Mucosa of rectum (tissue), 2 donors: ENCODE measurements at regions not wholly inside any gene's neighbourhood (a gene's known extent, or its start where the extent isn't known, plus 50 kb on each side); places are given as distances from the start of the nearest gene placed in this dataset.

Source experiments
- H3K27ac ChIP-seq, 2 donors: one replicate each; pipeline ENCODE4 v1.7.0; 2013; ENCODE audit warnings: inconsistent platforms in 2 of 2, low read depth in 2 of 2, low read length in 2 of 2
- H3K27me3 ChIP-seq, 2 donors: one replicate each; pipeline ENCODE4 v1.7.0; 2013; ENCODE audit warnings: low read length in 2 of 2; ENCODE audit not compliant: control insufficient read depth in 2 of 2, insufficient read depth in 2 of 2
- H3K36me3 ChIP-seq, 2 donors: one replicate each; pipeline ENCODE4 v1.7.0; 2013; ENCODE audit warnings: low read length in 2 of 2; ENCODE audit not compliant: control insufficient read depth in 2 of 2, insufficient read depth in 2 of 2
- H3K4me1 ChIP-seq, 2 donors: one replicate each; pipeline ENCODE4 v1.7.0; 2013; ENCODE audit warnings: low read length in 2 of 2, mild to moderate bottlenecking in 1 of 2; ENCODE audit not compliant: control insufficient read depth in 2 of 2, insufficient read depth in 2 of 2
- H3K4me3 ChIP-seq, 2 donors: one replicate each; pipeline ENCODE4 v1.7.0; 2013; ENCODE audit warnings: low read length in 2 of 2
- H3K9ac ChIP-seq, 2 donors: one replicate each; pipeline ENCODE4 v1.7.0; 2013; ENCODE audit warnings: low read length in 2 of 2, low read depth in 1 of 2, mild to moderate bottlenecking in 1 of 2
- H3K9me3 ChIP-seq, 2 donors: one replicate each; pipeline ENCODE4 v1.7.0; 2013; ENCODE audit warnings: low read length in 2 of 2; ENCODE audit not compliant: control insufficient read depth in 2 of 2
- donor health status: healthy.
- donor health status: Normal muscosa, but diverticular disease.

DNA sequence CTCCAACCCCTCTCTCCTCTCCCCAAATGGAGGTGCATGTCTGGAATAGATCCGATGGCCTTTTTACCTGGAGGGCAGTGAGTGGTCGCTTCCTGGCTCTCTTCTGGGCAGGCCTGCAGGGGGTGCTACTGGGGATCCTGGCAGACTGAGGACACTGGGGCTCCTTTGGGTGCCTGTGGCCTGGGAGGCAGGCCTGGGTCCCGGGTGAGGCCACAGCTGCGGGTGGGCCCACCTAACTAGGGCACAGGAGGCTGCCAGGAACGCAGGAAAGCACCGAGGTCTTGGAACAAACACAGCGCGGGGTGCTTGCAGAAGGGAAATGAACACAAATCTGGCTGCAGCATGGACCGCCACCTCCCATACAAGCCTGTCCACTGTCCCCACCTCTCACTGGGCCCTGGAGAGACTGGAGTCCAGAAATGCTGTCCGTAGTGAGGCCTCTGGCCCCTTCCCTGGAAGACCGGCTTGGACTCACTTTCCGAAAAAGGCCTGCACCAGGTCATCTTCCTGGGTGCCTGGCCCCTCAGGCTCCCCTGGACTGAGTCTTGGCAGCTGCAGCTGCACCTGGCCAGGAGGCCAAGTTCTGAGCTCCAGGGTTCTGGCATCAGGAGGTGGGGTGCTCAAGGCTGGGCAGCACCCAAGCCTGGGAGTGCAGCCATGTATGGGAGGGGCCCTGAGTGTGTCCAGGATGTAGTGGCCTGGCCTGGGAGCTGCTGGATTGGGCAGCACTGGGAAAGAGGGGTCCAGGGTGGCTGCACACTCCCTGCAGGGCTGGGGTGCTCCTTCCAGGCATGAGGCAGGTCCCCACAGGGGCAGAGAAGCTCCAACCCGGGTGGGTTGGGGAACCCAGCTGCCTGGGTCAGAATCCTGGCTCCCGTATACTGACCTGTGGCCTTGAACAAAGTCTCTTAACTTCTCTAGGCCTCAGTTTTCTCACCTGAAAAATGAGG is 195.1 kb downstream of the IRF8 start:
- Histone ChIP-seq H3K36me3 (no peaks in the 10 kb centered on the region), H3K27me3 (no peaks in the 10 kb centered on the region), H3K27ac (no peak overlapping the region), H3K9me3 (no peaks in the 10 kb centered on the region), H3K9ac (no peak overlapping the region), H3K4me3 (no peak overlapping the region), H3K4me1 (no peaks in the 10 kb centered on the region)

DNA sequence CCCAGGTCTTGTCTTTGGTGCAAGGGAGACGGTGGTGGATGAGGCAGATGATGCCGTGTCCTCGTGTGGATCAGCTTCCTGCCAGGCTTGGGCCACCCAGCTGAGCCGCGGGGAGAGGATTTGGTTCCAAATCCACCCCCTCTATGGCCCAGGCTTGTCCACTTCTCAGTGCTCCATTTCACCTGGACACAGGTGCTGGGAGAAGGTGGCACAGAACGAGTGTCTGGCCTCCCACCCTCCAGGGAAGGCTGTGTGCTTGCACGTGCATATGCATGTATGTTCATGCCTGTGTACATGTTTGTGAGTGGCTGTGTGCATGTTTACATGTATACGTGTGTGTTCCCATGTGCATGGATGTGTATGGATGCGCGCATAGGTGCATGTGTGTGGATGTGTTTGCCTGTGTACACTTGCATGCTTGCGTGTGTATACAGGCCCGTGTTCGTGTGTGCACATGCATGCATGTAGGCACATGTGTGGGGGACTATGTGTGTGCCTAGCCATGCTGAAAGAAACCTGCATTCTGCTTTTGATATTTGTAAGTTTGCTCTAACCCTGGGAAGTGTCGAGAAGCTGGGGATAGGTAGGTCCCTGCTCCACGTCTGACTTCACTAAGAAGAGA is 196.3 kb downstream of the IRF8 start:
- H3K4me3 ChIP-seq = no peak overlapping the region
- H3K27me3 ChIP-seq = no peaks in the 10 kb centered on the region
- no peaks in the 10 kb centered on the region for H3K36me3 ChIP-seq
- no peaks in the 10 kb centered on the region for H3K9me3 ChIP-seq
- H3K9ac ChIP-seq = no peak overlapping the region
- no peaks in the 10 kb centered on the region for H3K4me1 ChIP-seq
- H3K27ac ChIP-seq = no peak overlapping the region

DNA sequence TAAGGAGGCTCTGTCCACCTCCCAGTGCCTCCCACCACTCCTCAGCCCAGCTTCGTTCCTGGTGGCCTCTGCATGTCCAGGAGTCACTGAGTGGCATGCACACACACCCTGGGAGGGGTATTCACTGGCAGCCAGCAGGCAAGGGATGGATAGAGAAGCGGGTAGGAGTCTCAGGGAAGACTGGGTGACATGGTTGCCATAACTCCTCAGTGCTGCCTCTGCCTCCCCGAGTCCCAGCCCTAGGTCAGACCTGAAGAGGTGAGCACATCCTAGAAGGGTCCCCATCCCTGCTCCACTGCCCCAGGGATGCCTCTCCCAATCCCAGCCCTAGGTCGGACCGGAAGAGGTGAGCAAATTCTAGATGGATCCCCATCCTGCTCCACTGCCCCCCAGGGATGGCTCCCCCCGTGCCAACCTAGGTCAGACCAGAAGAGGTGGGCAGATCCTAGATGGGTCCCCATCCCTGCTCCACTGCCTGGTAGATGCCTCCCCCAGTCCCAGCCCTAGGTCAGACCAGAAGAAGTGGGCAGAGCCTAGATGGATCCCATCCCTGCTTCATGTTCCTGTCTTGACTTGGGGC is 197.0 kb downstream of the IRF8 start:
- Histone ChIP-seq H3K4me1 (peaks cover 0 to 2% of the 10 kb centered on the region in 2 donors), H3K27ac (no peak overlapping the region), H3K9ac (no peak overlapping the region), H3K36me3 (no peaks in the 10 kb centered on the region), H3K9me3 (no peaks in the 10 kb centered on the region), H3K27me3 (no peaks in the 10 kb centered on the region), H3K4me3 (no peak overlapping the region)

DNA sequence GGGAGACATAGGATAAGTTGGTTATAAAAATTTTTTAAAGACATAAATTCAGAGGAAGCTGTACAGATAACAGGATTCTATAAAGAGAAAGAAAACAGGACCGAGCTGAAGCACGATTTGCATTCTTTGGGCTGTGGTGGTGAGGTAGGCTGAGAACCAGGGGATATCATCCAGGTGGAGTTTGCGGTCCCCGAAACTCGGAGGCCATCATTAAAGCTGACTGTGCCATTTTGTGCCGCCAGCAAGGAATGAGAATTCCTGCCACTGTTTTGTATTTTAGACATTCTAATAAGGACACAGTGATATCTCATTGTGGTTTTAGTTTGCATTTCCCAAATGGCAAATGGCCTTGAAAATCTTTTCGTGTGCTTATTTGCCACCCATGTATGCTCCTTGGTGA is 197.9 kb downstream of the IRF8 start:
- no peak overlapping the region for H3K9ac ChIP-seq
- H3K36me3 ChIP-seq = no peaks in the 10 kb centered on the region
- H3K9me3 ChIP-seq = no peaks in the 10 kb centered on the region
- H3K4me3 ChIP-seq = no peak overlapping the region
- H3K27ac ChIP-seq = no peak overlapping the region
- H3K4me1 ChIP-seq = peaks cover 0 to 6% of the 10 kb centered on the region in 2 donors
- no peaks in the 10 kb centered on the region for H3K27me3 ChIP-seq

DNA sequence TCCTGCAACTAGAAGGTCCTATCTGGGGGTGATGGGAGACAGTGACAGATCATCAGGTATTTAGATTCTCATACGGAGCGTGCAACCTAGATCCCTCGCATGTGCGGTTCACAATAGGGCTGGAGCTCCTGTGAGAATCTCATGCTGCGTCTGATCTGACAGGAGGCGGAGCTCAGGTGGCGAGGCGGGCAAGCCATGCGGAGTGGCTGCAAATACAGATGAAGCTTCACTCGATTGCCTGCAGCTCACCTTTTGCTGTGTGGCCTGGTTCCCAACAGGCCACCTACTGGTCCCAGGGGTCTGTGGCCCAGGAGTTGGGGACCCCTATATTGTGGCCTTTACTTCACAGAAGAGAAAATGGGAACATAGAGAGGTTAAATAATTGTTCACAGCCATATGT is 200.4 kb downstream of the IRF8 start:
- Histone ChIP-seq H3K36me3 (no peaks in the 10 kb centered on the region), H3K9me3 (no peaks in the 10 kb centered on the region), H3K4me1 (peaks cover 0 to 6% of the 10 kb centered on the region in 2 donors), H3K4me3 (no peak overlapping the region), H3K27me3 (no peaks in the 10 kb centered on the region), H3K9ac (no peak overlapping the region), H3K27ac (no peak overlapping the region)

DNA sequence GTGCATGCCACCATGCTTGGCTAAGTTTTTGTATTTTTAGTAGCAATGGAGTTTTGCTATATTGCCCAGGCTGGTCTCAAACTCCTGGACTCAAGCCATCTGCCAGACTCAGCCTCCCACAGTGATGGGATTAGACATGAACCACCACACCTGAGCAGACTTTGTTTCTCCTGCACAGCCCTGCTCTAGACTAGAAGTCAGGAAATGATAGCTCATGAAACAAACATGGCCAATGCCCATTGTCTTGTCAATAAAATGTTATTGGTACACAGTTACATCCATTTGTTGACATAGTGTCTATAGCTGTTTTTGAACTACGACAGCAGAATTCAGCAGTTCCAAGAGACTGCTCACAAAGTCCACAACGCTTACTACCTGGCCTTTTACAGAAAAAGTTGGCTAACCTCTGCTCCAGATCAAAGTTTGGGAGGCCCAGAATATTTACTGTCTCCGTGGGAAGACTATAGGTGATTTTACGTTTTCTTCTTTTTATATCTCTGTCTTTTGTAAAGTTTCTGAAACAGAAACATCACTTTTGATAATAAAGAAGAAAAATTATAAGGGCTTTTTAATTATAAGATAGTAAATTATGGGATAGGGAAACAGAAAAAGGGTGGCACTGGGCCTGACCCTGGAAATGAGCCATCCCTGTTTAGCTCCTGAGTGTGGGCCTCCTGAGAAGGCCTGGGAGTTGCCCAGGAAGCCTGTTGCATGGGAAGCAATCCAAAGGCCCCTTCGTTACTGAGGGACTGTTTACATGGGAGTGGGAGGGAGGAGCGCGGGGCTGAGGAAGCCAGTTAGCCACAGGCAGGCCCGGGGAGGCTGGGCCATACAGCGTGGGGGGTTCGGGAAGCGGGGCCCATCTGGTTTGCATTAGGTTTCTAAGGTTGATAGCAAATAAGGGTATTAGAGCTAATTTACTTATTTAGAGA is 201.5 kb downstream of the IRF8 start:
- Histone ChIP-seq H3K27me3 (no peaks in the 10 kb centered on the region), H3K4me3 (no peak overlapping the region), H3K4me1 (peaks cover 0 to 6% of the 10 kb centered on the region in 2 donors), H3K9me3 (no peaks in the 10 kb centered on the region), H3K36me3 (no peaks in the 10 kb centered on the region), H3K9ac (no peak overlapping the region), H3K27ac (no peak overlapping the region)

DNA sequence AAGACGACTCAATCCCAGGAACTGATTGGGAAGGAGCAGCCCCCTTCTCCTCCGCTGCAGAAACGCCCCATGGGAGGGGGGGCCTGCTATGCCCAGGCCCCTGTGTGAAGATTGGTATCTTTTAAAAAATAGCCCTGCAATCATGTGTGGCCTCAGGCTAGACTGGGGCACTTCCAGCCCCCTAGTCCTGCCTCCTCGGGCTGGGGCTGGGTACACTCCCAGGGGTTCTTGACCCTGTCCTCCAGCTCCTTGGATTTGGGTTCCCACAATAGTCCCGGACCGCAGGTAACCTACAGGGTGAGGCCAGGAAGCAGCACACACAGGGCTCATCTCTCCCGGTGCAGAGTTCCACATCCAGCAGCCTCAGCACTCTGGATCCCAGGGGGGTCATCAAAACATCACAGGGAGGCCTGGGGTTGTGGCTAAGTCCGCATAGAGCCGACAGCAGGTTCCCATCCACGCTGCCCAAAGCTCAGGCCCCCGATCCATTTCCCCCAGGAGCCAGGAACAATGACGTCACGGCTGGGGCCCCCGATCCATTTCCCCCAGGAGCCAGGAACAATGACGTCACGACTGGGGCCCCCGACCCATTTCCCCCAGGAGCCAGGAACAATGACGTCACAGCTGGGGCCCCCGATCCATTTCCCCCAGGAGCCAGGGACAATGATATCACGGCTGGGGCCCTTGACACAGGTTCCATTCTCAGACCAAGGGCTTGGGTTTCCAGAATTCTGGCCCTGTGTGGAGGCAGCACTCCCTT is 202.4 kb downstream of the IRF8 start:
- Histone ChIP-seq H3K27ac (peak overlapping the region; percentile 17 to 19), H3K9me3 (no peaks in the 10 kb centered on the region), H3K9ac (no peak overlapping the region), H3K27me3 (no peaks in the 10 kb centered on the region), H3K4me3 (no peak overlapping the region), H3K4me1 (peaks cover 0 to 6% of the 10 kb centered on the region in 2 donors), H3K36me3 (no peaks in the 10 kb centered on the region)

DNA sequence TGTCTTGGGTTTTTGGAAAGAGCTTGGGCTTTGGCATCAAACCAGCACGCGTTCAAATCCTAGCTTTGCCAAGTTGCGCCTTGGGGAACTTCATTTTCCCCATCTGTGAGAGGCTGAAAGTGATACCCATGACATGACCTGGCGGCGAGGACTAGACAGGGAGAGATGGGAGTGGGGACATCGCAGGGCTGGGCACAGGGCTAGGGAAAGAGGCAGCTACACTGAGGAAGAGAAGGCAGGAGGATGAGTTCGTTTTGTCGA is 202.9 kb downstream of the IRF8 start:
- Histone ChIP-seq H3K4me1 (peaks cover 0 to 6% of the 10 kb centered on the region in 2 donors), H3K9ac (no peak overlapping the region), H3K27me3 (no peaks in the 10 kb centered on the region), H3K36me3 (no peaks in the 10 kb centered on the region), H3K4me3 (no peak overlapping the region), H3K27ac (no peak overlapping the region), H3K9me3 (no peaks in the 10 kb centered on the region)

DNA sequence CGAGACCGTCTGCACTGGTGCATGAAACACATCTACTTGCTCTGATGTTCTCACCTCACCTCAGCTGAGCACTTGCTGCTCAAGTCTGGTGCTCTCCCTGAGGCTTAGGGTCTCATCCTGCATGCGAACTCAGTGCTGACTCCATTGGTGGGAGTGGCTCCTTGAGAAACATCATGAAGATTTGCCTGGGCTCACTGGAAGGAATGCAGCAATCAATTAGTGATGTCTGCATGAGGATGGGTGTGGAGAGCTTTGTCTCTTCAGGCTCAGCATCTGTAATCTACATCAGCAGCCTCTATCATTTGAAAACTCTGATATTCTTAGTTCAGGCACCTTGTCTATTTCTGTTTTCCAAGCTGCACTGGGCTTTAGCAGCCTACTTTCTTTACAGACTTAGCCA is 204.4 kb downstream of the IRF8 start:
- Histone ChIP-seq H3K27ac (no peak overlapping the region), H3K4me3 (no peak overlapping the region), H3K27me3 (no peaks in the 10 kb centered on the region), H3K9ac (no peak overlapping the region), H3K9me3 (peaks cover 0 to 3% of the 10 kb centered on the region in 2 donors), H3K4me1 (peaks cover 0 to 6% of the 10 kb centered on the region in 2 donors), H3K36me3 (no peaks in the 10 kb centered on the region)
